Thyroid gland (tissue), 4 donors: ENCODE measurements at regions not wholly inside any gene's neighbourhood (a gene's known extent, or its start where the extent isn't known, plus 50 kb on each side); places are given as distances from the start of the nearest gene placed in this dataset.

Source experiments
- POLR2A ChIP-seq, 2 donors: fragments of 450-650 bp; IDR thresholded peaks; one replicate each; pipeline ENCODE4 v1.6.1; 2017; ENCODE audit warnings: antibody characterized with exemption in 2 of 2, mild to moderate bottlenecking in 2 of 2, moderate library complexity in 1 of 2
- TF ChIP-seq, protein P1 (sequence below), 6 experiments: fragments of 200-600 bp in 3 of 6; fragments of 450-650 bp in 3 of 6; sonication (generic) in 3 of 6; IDR thresholded peaks; one replicate each; pipeline ENCODE4 v1.5.1; 2016 to 2019; ENCODE audit warnings: antibody characterized with exemption in 6 of 6, mild to moderate bottlenecking in 2 of 6, inconsistent platforms in 1 of 6, moderate library complexity in 1 of 6

- TF ChIP-seq, protein P1, sequence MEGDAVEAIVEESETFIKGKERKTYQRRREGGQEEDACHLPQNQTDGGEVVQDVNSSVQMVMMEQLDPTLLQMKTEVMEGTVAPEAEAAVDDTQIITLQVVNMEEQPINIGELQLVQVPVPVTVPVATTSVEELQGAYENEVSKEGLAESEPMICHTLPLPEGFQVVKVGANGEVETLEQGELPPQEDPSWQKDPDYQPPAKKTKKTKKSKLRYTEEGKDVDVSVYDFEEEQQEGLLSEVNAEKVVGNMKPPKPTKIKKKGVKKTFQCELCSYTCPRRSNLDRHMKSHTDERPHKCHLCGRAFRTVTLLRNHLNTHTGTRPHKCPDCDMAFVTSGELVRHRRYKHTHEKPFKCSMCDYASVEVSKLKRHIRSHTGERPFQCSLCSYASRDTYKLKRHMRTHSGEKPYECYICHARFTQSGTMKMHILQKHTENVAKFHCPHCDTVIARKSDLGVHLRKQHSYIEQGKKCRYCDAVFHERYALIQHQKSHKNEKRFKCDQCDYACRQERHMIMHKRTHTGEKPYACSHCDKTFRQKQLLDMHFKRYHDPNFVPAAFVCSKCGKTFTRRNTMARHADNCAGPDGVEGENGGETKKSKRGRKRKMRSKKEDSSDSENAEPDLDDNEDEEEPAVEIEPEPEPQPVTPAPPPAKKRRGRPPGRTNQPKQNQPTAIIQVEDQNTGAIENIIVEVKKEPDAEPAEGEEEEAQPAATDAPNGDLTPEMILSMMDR (IDR thresholded peaks at IDR 0.05): no peak
- no peak for TF ChIP-seq POLR2A (IDR thresholded peaks at IDR 0.05)
Observed at GRCh38 chr20:10951216-10951615, 277.4 kb upstream of the JAG1 start.
